ENCODE measurements at regions not wholly inside any gene's neighbourhood (a gene's known extent, or its start where the extent isn't known, plus 50 kb on each side); places are given as distances from the start of the nearest gene placed in this dataset.

DNA sequence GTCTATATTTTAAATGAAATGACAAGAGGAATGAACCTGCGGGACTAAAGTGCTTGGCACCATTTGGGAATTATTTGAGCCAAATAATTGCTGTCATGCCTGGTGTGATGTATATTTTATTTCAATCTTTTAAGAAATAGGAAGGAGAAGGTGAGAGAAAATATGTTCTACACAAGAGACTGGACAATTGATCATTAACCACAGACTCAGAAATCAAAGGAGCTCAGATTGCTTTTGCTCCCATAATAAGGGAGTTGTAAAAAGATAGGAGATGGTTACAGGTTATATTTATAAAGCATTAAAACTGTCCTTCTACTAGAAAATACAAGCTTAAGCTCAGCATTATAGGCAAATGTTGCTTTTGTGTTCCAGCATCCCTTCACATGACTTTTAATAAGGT, 515.2 kb upstream of the SULF2 start:
- DNase-seq = no peak

DNA sequence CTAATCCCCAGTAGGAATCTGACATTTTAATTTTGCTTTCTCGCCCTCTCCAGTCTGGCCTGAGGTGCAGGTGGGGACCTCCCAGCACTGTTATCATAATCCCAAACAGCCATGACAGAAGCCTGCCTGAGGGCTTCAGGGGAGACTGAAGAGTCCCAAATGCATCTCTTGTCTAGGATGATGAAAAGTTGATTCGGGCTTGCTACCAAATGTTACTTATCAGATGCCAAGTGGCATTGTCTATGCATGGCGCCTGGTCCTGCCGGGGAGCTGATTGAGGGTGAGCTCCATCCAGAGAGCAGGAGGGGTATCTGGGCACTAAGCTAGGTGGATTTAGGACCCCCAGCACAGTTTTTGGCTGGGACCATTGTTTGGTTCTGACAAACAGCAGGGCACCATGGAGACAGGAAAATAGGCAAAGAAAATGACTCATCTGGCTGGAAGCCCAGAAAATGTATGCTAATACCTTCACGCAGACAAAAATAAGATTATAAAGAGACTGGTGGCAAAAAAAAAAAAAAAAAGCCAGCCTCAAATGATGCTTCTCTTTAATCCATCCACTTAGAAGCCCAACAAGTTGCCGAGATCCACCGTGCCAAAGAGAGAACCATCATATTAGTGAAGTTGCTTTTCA, 513.7 kb upstream of the SULF2 start:
- DNase-seq = peak; percentile 75

DNA sequence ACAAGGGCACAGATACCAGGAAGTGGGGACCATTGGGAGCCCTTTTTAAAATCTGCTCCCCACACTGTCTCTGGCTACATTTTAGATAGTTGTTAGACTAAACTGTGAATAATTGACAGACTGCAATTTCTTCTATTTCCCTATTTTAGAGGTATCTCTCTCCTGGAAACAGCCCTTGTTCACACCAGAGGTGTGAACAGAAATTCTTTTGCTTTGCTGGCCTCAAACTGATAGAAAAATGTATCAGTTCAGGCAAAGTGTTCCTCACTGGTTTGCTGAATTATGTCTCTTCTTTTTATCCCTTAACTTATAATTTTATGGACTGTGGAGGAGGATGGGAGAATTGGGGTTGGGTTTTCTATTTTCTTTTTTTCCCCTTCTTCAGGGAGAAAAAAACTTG, 513.2 kb upstream of the SULF2 start:
- DNase-seq = no peak

DNA sequence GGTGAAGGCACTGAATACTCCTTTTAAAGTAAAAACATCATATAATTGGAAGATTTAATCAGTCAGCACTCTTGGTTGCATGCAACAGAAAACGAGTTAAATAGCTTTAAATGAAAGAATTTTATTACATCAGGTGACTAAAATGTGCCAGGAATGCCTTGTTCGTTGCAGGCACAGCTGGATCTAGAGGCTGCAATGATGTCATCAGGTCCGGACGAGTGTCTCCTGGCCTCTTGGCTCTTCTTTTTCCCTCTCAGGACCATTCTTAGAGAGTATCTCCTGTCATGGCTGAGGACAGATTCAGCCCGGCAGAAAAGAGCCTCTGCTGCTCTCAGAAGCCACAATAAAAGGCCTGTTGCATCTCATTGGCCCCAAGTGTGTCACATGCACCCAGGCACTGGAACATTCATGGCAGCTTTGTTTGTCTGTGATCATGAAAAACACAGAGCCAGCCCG, 510.7 kb upstream of the SULF2 start:
- DNase-seq = no peak

DNA sequence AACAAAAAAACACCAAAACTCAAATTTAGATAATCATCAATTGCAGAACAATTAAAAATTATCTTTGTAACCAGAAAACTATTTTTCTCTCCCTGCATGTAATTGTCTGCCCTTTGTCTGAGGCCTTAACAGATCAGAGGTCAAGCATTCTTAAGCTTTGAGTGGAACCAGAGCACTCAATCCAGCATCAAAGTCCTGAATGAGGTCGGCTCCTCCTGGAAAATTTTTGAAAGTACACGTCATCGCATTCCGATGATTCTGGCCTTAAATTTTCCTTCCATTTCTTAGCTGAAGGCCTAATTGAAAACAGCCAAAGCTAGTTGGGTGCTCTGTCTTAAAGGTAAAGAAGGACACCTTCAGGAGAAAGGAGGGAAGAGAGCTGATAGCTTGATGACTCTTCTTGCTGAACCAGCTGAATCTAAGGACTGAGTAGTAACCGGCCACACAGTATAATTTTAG, 510.2 kb upstream of the SULF2 start:
- peak; percentile 84 for DNase-seq

DNA sequence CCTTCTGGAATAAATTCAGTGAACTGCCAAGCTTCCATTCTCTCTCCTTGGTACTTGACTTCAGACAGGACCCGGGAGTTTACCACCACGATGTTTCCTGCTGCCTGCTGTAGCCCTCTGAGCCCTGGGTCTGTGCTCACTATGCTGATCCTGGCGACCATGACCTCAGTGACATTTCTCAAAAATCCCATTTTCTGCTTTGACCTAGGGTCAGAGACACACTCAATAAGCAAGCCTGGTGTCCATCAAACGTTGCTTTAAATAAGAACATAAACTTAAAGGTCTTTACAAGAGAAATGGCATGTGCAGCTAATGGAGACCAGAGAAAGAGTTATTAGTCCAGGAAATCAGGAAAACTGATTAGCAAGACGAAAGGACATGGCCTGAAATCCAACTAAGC, 509.7 kb upstream of the SULF2 start:
- no peak for DNase-seq

DNA sequence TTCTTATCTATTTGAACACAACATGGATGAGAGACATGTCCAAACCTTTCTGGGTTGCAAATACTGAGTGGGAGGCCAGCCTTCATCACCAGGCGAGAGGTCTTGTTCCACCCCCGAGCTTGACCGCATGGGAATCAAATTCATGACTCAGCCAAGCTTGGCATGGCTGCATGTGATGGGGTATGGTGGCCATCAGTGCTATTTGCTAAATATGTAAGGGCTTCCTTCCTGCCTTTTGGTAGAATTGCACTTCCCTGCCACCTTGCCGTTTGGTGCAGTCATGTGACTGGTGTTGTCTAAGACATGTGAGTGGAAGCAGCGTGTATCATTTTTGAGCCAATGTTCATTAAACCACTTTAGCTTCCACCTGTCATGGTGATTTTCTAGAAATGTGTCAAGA, 508.9 kb upstream of the SULF2 start:
- no peak for DNase-seq

DNA sequence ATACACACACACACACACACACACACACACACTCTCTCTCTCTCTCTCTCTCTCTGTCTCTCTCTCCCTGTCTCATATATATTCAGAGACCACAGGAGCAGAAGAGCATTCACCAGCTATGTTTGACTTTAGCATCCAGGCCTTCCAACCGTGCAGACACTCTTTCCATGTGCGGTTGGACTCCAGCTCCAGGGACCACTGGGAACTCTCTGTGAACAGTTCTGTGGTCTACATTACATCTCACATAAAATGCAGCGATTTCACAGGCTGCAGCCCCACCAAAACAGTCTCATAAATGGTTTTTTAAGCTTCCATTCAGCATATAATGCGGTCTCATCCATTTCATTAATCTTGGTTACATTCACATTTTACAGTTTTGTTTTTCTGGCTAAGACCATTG, 508.4 kb upstream of the SULF2 start:
- DNase-seq = peak; percentile 32

DNA sequence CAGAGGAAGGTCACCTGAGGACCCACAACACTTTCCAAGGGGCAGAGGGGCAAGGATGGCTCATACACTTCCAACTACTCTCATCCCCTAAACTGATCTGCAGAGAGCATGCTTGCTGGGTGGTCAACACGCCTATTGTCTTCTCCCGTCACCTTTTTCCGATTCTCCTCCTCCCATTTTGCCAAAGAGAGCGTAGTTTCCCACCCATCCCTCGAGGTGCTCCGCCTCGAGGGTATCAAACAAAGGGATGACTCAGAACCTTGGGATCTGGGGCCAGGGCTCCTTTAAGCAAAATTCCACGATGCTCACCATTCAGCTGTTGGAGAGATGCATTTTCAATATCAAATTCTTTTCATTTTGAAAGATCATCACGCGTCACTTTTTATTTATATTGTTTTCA, 507.5 kb upstream of the SULF2 start:
- no peak for DNase-seq

DNA sequence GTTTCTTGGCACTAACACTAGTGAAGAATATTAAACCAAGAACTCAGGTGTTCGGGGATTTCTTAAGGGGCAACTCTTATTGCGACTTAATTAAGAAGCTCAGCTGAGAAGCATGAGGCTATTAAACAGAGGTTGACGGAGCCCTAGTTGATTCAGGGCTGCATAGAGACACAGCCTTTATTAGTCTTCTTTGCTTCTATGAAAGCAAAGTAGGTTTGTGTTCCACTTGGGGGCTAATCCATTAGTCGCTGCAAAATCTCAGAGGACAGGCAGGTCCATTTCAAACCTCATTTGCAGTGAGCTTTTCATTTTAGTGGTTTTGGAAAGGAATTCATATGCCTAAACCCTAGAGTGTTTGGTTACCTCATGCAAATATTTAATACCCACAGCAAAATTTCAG, 506.6 kb upstream of the SULF2 start:
- no peak for DNase-seq

DNA sequence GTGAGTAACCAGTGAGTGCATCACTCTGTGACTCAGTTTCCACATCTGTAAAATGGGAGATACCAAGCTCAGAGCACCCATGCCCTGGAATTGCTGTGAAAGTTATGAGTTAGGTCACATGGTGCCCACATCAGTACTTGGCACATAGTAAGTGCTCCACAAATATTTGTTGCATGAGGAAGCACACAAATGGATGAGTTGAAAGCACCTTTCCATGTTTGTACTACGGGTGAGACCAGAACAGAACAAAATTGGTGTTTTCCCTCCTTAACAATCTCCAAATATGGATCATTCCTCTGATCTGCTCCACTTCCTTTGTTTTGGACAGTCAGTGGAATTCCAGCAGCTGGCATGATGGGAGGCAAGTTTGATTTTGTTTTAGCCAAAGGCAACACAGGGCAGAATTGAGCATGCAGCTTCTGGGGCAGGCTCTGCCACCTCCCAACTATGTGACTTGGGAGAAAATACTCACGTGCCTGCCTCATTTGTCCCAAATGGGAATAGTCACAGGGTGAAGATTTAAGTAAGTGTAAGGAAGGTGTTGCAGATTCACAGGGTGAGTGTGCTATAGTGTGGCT, 503.7 kb upstream of the SULF2 start:
- no peak for DNase-seq

DNA sequence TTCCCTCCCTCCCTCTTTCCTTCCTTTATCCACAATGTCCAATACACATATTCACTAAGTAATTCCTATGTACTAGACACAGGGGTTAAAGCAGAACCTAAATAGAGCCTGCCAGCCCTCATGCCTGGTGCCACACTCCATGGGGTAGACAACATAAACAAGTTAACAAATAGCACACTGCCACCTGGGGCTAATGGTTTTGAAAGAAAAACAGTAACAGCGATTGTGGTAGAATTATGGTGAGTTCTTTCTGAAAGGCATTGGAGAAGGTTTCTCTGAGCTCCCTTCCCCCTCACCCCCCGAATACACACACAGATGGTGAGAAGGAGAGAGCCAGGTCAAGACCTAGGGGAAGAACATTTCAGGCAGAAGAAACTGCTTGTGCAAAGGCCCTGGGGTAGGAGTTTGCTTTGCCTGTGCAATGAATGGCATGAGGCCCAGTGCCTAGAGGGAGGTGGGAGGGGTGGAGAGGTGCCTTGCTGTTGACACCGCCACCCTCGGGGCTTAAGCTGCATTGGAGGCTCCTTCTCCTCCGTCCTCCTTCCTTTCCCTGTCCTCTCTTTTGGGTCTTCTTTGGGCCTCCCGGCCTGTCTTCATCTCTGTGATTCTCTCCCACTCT, 502.4 kb upstream of the SULF2 start:
- no peak for DNase-seq

DNA sequence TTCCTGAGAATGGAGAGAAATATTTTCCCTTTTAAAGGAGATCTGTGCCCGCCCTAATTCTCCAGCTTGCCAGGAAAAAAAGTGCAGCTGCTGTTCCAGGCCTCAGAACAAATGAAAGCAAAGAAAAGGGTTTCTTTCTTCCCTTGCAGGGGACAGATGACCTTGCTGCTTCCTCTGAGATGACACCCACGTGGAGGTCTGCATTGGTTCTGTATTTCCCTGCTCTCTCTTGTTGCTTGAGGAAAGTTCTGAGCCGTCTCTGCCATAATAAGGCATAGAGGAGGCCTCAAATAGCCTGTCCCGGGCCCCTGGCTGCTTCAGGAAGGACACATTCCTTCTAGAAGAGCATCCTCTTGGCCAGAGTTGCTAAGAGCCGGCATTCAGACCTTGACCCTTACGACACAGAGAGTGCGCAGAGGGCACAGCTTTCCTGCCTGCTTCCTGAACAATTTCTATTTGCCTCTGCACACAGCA, 501.8 kb upstream of the SULF2 start:
- DNase-seq = peak; percentile 56

DNA sequence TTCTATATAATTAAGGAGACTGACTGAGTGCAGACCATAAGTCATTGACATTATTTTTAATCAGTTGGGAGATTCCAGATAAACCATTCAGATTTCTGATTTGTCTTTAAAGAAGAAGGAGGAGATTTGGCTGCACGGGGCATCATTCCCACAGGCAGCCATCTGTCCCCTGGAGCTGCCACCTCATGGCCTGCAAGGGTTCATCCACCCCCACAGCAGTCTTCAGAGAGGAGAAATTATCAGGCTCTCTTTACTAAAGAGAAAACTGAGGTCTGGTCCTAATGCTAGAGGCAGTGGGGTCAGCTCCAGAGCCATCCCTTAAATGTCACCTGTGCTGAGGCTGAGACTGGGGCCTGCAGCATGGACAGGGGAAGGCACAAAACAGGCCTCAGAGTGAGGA, 501.3 kb upstream of the SULF2 start:
- no peak for DNase-seq

DNA sequence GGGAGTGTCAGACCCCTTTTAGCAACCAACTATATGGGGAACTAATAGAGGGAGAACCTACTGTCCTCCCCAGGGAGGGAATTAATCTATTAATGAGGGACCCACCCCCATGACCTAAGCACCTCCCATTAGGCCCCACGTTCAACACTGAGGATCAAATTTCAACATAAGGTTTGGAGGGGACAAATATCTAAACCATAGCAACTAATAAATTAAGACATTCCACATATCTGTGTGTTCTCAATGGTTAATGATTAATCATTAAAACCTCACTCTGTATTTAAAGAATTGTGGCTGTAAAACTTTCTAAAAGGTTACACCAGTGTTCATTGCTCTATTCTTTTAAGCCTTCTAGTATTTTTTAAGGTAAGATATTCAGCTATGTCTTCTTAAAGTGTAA, 500.4 kb upstream of the SULF2 start:
- no peak for DNase-seq

DNA sequence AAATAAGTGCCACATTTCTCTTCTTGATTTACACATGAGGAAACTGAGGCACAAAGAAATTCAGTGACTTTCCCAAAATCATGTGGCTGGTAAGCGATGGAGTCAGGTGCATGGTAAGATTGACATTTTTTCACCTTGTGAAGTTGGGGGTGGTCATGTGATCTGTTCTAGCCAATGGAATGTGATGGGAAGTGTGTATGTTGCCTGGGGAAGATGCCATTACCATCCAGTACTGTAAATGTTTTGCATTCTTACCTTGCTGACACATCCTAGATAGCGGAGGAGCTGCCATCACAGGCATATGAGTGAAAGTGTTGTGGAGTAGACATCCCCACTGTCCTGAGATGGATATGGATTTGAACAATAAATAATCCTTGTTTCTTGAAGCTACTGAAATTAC, 499.6 kb upstream of the SULF2 start:
- DNase-seq = no peak

DNA sequence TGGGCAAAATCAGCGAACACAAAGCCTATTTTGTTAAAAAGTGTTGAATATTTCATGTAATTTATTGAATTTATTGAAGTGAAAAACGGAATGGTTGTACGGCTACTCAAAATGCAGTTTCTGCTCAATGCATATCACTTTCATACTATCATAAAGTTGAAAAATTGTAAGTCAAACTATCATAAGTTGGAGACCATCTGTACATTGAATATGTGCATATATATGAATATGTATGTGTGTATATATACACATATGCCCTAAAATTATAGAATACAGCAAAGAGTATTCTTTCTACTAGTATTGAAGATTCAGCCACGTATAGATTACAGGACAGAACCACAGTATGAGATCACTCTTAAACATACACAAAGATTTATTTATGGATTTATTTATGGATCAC, 499.0 kb upstream of the SULF2 start:
- no peak for DNase-seq

DNA sequence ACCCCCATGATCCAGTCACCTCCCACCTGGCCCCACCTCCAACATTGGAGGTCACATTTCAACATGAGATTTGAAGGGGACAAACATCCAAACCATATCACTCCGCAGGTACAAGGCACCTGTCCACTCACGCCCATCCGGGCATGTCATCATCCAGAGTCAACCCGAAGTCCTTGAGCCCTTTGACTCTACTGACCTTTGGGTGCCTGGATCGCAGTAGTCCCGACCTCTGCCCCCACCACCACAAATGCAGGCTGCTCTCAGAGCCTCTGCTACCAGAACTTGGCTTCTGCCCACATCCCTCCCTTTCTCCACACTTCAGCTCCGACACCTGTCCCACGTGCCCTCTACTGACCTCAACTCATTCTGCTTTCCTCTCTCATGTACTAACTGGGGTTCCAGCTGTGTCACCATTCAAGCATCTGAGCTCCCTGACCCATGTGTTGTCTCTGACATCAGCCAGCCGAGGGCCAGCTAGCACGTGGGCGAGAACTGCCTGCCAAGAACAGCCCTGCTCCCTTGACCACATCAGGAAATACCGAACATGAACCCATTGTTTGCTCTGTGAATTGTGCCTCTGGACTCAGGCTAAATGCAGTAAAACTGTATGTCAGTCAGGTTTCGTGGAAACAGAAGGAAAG, 498.3 kb upstream of the SULF2 start:
- peak; percentile 17 for DNase-seq

DNA sequence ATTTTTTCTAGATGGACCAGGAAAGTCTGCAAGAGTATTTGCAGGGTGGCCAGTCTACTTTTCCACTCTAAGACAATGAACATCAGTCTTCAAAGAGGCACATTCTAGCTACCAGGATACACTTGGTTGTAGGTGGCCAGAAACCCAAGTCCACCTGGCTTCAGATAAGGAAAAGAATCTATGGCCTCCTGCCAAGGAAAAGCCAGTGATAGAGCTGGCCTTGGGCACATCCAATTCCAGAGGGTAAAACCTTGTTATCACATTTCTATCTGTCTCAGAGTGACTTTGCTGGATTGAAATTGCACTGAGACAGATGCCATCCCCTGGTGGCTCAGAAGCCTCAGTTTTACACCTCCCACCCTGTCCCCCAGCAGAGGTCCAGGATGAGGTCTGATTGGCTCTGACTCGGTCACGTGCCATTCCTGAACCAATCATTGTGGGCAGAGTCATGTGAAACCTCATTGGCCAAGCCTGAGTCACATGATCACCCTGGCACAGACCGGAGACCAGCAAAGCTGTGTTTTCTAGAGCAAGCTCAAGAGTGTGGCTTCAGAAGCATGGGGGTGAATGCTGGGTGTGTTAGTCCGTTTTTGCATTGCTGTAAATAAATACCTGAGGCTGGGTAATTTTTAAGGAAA, 497.4 kb upstream of the SULF2 start:
- DNase-seq = no peak

DNA sequence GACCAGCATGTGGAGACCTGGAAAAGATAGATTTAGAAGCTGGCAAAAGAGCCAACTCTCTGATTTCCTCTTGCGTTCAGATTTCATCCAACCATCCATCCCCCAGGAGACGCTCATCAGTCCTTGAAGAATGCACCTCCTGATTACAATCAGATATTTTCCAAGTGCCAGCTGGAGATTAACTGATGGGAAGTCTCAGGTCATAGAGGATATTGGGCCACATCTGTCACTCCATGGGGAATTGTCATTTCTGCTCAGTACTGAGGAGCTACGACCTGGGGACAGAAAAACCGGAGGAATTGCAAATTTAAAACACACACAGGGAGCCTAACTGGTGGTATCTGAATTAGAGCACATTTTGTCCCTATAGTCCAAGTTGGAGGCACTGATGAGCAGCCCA, 496.2 kb upstream of the SULF2 start:
- DNase-seq = no peak

DNA sequence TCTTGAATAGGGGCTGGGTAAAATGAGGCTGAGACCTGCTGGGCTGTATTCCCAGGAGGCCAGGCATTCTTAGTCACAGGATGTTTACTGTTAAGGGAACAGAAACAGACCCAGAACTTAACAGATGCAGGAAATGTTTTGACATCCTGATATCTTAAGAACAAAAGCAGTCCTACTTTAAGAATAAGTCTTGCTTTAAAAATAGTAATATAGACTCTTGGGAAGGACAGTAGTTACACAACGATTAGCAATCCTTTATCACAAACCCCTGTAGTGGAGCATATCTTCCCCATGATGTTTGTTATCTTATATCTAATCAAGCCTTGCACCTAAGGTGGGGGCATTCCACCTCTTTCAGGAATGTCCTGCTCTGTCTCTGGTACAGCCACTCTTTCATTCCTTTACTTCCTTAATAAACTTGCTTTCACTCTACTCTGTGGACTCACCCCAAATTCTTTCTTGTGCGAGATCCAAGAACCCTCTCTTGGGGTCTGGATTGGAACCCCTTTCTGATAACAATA, 493.7 kb upstream of the SULF2 start:
- no peak for DNase-seq

DNA sequence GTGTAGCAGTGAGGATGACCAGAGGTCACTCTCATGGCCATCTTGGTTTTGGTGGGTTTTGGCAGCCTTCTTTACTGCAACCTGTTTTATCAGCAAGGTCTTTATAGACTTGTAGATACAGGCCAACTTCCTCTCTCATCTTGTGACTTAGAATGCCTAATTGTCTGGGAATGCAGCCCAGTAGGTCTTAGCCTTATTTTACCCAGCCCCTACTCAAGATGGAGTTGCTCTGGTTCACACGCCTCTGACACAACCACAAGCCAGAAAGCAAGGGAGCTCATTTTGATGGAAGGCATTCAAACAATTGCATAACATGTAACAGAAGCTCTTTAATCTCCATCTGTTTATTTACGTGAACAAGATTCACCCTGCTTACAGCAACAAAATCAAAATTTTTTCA, 492.0 kb upstream of the SULF2 start:
- no peak for DNase-seq

DNA sequence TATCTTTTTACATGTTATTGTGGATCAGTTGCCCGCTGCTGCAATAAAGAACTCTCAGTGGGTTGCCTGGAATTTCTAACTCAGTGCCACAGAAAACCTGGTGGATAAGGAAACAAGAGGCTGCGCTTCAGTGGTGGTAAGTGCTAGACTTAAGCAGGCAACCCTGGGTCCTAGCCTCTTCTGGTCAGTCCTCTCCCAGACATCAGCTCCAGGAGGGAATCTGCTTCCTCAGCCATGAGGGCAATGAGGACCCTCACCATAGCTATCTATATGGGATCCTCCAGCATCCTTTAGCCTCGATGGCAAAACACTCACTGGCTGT, 490.7 kb upstream of the SULF2 start:
- DNase-seq = no peak
